A549 (cell line): ENCODE measurements at regions not wholly inside any gene's neighbourhood (a gene's known extent, or its start where the extent isn't known, plus 50 kb on each side); places are given as distances from the start of the nearest gene placed in this dataset.

Source experiments
- ATAC-seq, 2 experiments: fragments of 200-7000 bp in 1 of 2; fragments of >200 bp in 1 of 2; cut with Nextera tagmentation in 1 of 2; cut with Tn5 transposase in 1 of 2; 3 replicates each; pipeline versions ENCODE4 v1.8.0 to v1.9.1; 2018 to 2020; ENCODE audit warnings: mild to moderate bottlenecking in 1 of 2, moderate library complexity in 1 of 2
- CTCF ChIA-PET: fragments of 300-600 bp; sonication (Branson Sonifier 250); formaldehyde crosslinking; extraction: SDS; loops from one replicate; lab custom pipeline; 2021; ENCODE audit warnings: antibody characterized with exemption, inconsistent platforms; lab: Yijun Ruan, JAX
- POLR2A ChIA-PET: fragments of 350-600 bp; formaldehyde crosslinking; extraction: SDS; loops from one replicate; lab custom pipeline; 2021; ENCODE audit warnings: antibody characterized with exemption, inconsistent platforms; lab: Yijun Ruan, JAX
- DNase-seq, 2 experiments: peaks; one replicate each; pipeline versions ENCODE4 v3.0.0 to v3.0.0-alpha.2; 2011 to 2016; ENCODE audit warnings: low read depth in 1 of 2, low spot score in 1 of 2
- FAIRE-seq: peaks from 2 replicates; lab custom pipeline; 2011; peaks lifted over from hg19 to GRCh38; lab: Jason Lieb, UNC
- H3K27ac ChIP-seq, 2 experiments: fragments of >200 bp; sonication (Bioruptor Twin); formaldehyde crosslinking; 3 replicates each; pipeline ENCODE4 v1.5.1; 2016 to 2017
- H3K4me1 ChIP-seq: fragments of >200 bp; sonication (Bioruptor Twin); formaldehyde crosslinking; 3 replicates; pipeline ENCODE4 v1.6.1; 2016
- H3K4me2 ChIP-seq: fragments of >200 bp; sonication (Bioruptor Twin); formaldehyde crosslinking; 3 replicates; pipeline ENCODE4 v1.6.1; 2016
- H3K4me3 ChIP-seq: fragments of >200 bp; sonication (Bioruptor Twin); formaldehyde crosslinking; 3 replicates; pipeline ENCODE4 v1.5.1; 2016
- H3K9me3 ChIP-seq: fragments of >200 bp; sonication (Bioruptor Twin); formaldehyde crosslinking; 3 replicates; pipeline ENCODE4 v1.6.1; 2016
- CEBPB ChIP-seq, 2 experiments: fragments of >200 bp in 1 of 2; sonication (Bioruptor Twin) in 1 of 2; formaldehyde crosslinking in 1 of 2; IDR thresholded peaks; 2 replicates each; pipeline ENCODE4 v1.6.1; 2012 to 2016
- FOSL2 ChIP-seq, 2 experiments: fragments of 450-650 bp in 1 of 2; fragments of >200 bp in 1 of 2; sonication (Bioruptor Twin) in 1 of 2; formaldehyde crosslinking; IDR thresholded peaks; 2 replicates each; pipeline versions ENCODE4 v1.5.0 to v1.6.1; 2016 to 2020; ENCODE audit warnings: mild to moderate bottlenecking in 1 of 2, moderate library complexity in 1 of 2
- FOXS1 ChIP-seq: fragments of 250-450 bp; sonication (Bioruptor Pico); IDR thresholded peaks from 2 replicates; pipeline ENCODE4 v1.5.0; 2020; ENCODE audit warnings: mild to moderate bottlenecking, moderate library complexity
- GATA3 ChIP-seq: IDR thresholded peaks from 2 replicates; pipeline ENCODE4 v1.6.1; 2012; ENCODE audit warnings: borderline replicate concordance
- HDAC2 ChIP-seq: fragments of 200-600 bp; sonication (generic); IDR thresholded peaks from 2 replicates; pipeline ENCODE4 v1.6.1; 2016
- HEYL ChIP-seq: fragments of 250-450 bp; sonication (Bioruptor Pico); IDR thresholded peaks from 2 replicates; pipeline ENCODE4 v1.8.0; 2021; ENCODE audit warnings: mild to moderate bottlenecking, moderate library complexity
- HOXA7 ChIP-seq: fragments of 250-450 bp; sonication (Bioruptor Pico); IDR thresholded peaks from 2 replicates; pipeline ENCODE4 v1.5.0; 2020; ENCODE audit warnings: mild to moderate bottlenecking, moderate library complexity
- JUN ChIP-seq, 2 experiments: fragments of >200 bp; sonication (Bioruptor Twin); formaldehyde crosslinking; IDR thresholded peaks; 2 replicates in 1 of 2; 3 replicates in 1 of 2; pipeline ENCODE4 v1.6.1; 2016 to 2017
- JUNB ChIP-seq: fragments of >200 bp; sonication (Bioruptor Twin); formaldehyde crosslinking; IDR thresholded peaks from 2 replicates; pipeline ENCODE4 v1.6.1; 2016
- MAFK ChIP-seq: fragments of 450-650 bp; IDR thresholded peaks from 2 replicates; pipeline ENCODE4 v1.6.1; 2014; ENCODE audit not compliant: partially characterized antibody
- NFE2L2 ChIP-seq: fragments of 150-350 bp; conservative IDR thresholded peaks from 2 replicates; pipeline ENCODE4 v1.6.1; 2014; ENCODE audit warnings: low read length
- NR3C1 ChIP-seq: fragments of >200 bp; sonication (Bioruptor Twin); formaldehyde crosslinking; IDR thresholded peaks from 3 replicates; pipeline ENCODE4 v1.6.1; 2017
- PHF8 ChIP-seq: fragments of 200-600 bp; sonication (generic); IDR thresholded peaks from 2 replicates; pipeline ENCODE4 v1.6.1; 2016; ENCODE audit warnings: low read depth, mild to moderate bottlenecking, antibody characterized with exemption, moderate library complexity, borderline replicate concordance
- SMC3 ChIP-seq: fragments of >200 bp; sonication (Bioruptor Twin); formaldehyde crosslinking; IDR thresholded peaks from 3 replicates; pipeline ENCODE4 v1.6.1; 2018; ENCODE audit warnings: inconsistent platforms
- TP53 ChIP-seq: fragments of 250-450 bp; sonication (Bioruptor Pico); IDR thresholded peaks from 2 replicates; pipeline ENCODE4 v1.5.0; 2021; ENCODE audit warnings: mild to moderate bottlenecking, moderate library complexity
- ZSCAN20 ChIP-seq: fragments of 250-450 bp; sonication (Bioruptor Pico); IDR thresholded peaks from 2 replicates; pipeline ENCODE4 v1.8.0; 2022; ENCODE audit warnings: mild to moderate bottlenecking, moderate library complexity
- WGBS: methylation state at CpG from one replicate; pipeline ENCODE4 v1.1.6; 2017; ENCODE audit errors: missing lambda C conversion rate; 5-methylcytosine and 5-hydroxymethylcytosine counted together
- TF ChIP-seq, protein P1 (sequence below): fragments of >200 bp; sonication (Bioruptor Twin); formaldehyde crosslinking; IDR thresholded peaks from 3 replicates; pipeline ENCODE4 v1.6.1; 2016
- TF ChIP-seq, protein P2 (sequence below): fragments of 150-350 bp; IDR thresholded peaks from 2 replicates; pipeline ENCODE4 v1.6.1; 2014; ENCODE audit warnings: low read depth, mild to moderate bottlenecking, low read length
- TF ChIP-seq, protein P3 (sequence below): IDR thresholded peaks from 2 replicates; pipeline ENCODE4 v1.6.1; 2012; ENCODE audit warnings: low read depth, borderline replicate concordance

DNA sequence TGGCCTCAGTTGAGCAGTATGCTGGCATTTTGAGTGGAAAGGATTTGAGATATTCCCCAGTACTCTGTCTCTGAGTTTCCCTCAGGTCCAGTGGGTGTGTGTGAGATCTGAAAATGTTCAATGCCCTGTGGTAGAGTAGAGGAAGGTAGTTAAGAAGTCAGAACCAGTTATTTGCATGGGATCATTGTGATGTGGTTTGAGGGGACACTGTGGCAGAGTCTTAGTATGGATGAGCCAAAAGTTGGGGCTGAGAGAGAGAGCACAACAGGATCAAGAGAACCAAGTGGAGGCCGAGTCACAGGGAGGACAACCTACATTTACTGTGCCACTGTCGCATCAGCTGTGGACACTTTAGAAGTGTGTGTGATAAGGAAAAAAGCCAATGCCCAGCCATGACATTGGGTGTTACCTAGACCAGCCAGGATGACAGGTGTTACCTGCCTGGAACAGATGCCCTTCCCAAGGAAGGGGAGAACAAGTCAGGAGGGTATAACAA, 128.9 kb upstream of the IL12B start (continued):
- TF ChIP-seq, protein P1, sequence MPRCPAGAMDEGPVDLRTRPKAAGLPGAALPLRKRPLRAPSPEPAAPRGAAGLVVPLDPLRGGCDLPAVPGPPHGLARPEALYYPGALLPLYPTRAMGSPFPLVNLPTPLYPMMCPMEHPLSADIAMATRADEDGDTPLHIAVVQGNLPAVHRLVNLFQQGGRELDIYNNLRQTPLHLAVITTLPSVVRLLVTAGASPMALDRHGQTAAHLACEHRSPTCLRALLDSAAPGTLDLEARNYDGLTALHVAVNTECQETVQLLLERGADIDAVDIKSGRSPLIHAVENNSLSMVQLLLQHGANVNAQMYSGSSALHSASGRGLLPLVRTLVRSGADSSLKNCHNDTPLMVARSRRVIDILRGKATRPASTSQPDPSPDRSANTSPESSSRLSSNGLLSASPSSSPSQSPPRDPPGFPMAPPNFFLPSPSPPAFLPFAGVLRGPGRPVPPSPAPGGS = no peak

DNA sequence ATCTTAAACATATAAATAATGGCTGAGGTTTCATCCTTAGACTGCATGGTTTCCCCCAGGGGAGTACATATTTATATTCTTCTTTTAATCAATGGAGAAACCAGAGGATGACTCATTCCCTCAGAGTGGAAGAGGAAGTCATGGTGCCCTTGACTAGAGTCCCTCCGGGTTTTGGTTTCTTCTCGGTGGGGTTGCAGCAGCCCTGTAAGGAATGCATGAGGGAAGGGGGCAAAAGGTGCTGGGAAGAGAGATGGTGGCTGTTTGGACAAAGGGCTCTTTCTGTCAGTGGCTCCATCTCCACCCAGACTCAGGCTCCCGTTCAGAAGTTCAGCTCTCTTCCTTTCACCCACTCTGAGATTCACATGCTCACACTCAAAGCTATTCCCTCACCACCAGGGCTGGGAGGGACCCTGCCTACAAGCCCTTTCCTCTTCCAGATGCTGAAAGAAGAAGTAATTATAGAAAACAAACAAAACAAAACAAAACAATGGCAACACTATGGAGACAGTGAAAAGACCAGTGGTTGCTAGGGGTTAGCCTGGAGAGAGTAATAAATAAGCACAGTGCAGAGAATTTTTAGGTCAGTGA, 129.8 kb upstream of the IL12B start:
- peak in 1 of 2 experiments; percentile 47; a peak in 3 of 6 replicates for ATAC-seq
- Histone ChIP-seq H3K4me1 (peaks cover 57% of the 10 kb centered on the region), H3K4me2 (peak overlapping the region; percentile 12; the same call in 1 of the 3 replicates), H3K9me3 (no peaks in the 10 kb centered on the region), H3K27ac (peak overlapping the region in 1 of 2 experiments; percentile 23; a peak in 1 of 6 replicates), H3K4me3 (no peak overlapping the region)
- ChIA-PET CTCF (no interaction called here), POLR2A (no interaction called here)
- DNase-seq = no peak
- 32% methylated on average over 3 of the region's 3 CpGs for WGBS
- FAIRE-seq = no peak
- TF ChIP-seq HOXA7 (CRISPR knock-in tag) (no peak), SMC3 (no peak), FOSL2 (IDR thresholded peaks at IDR 0.05) (no peak), FOSL2 (CRISPR knock-in tag; IDR thresholded peaks at IDR 0.05) (peak; percentile 63), TP53 (CRISPR knock-in tag) (no peak), HEYL (CRISPR knock-in tag) (no peak), HDAC2 (no peak), FOXS1 (CRISPR knock-in tag) (no peak)
- TF ChIP-seq, protein P2, sequence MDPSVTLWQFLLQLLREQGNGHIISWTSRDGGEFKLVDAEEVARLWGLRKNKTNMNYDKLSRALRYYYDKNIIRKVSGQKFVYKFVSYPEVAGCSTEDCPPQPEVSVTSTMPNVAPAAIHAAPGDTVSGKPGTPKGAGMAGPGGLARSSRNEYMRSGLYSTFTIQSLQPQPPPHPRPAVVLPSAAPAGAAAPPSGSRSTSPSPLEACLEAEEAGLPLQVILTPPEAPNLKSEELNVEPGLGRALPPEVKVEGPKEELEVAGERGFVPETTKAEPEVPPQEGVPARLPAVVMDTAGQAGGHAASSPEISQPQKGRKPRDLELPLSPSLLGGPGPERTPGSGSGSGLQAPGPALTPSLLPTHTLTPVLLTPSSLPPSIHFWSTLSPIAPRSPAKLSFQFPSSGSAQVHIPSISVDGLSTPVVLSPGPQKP = no peak
- TF ChIP-seq, protein P3, sequence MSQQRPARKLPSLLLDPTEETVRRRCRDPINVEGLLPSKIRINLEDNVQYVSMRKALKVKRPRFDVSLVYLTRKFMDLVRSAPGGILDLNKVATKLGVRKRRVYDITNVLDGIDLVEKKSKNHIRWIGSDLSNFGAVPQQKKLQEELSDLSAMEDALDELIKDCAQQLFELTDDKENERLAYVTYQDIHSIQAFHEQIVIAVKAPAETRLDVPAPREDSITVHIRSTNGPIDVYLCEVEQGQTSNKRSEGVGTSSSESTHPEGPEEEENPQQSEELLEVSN = no peak

DNA sequence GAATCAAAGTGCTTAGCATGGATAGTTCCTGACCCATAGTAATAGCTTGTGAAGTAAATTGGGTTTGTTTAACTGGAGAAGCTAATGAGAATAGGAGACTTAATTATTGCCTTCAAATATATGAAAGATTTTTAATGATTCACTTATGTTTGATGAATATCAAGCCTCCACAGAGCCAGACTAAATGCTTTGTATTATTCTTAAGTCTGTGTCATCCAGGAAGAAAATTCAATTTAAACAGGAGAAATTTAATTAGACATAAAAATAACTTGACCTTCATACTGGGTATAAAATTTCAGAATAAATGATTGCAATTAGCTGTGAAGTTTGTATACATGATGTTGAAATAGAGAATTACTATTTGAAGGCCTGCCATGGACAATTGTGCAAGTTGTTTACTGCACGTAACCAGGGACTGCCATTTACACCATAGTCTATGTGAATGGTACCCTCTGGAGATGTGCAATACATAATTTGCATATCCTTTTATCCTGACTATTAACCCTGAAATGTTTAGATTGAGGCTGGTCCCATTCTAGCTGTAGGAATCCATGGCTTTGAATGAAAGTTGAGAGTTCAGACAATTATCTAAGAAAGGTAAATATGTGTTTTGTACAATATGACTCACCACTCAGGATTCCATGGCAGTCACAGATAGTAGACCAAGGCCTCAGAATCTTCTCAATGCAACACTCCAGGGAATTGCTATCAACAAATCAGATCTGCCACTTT, 133.5 kb upstream of the IL12B start:
- CTCF ChIA-PET = interaction anchor here (1.5 to 2.4 kb wide), 4 partner anchors 12 to 523 kb away, joined by 4 to 9 read pairs (median 6); no protein-coding TSS in a partner anchor
- Histone ChIP-seq H3K4me1 (peaks cover 43% of the 10 kb centered on the region), H3K4me2 (peak overlapping the region; percentile 68), H3K9me3 (no peaks in the 10 kb centered on the region), H3K4me3 (no peak overlapping the region), H3K27ac (peak overlapping the region in 1 of 2 experiments; percentile 59; a peak in 3 of 6 replicates)
- ATAC-seq (peak; percentile 74 to 88; a peak in 5 of 6 replicates), FAIRE-seq (no peak), DNase-seq (peak; percentile 47 to 69)
- WGBS = 39% methylated on average over 1 of the region's 1 CpG
- TF ChIP-seq JUNB = peak; percentile 83
- no peak for TF ChIP-seq NFE2L2
- TF ChIP-seq ZSCAN20 (CRISPR knock-in tag) = no peak
- peak; percentile 46 to 59; a peak in 1 of 4 replicates for TF ChIP-seq CEBPB (IDR thresholded peaks at IDR 0.05)
- peak; percentile 88 for TF ChIP-seq GATA3
- peak; percentile 74 for TF ChIP-seq FOSL2 (IDR thresholded peaks at IDR 0.05)
- peak; percentile 93 for TF ChIP-seq FOSL2 (CRISPR knock-in tag; IDR thresholded peaks at IDR 0.05)
- peak in 1 of 2 experiments; percentile 35; a peak in 1 of 5 replicates for TF ChIP-seq JUN (IDR thresholded peaks at IDR 0.05)
- POLR2A ChIA-PET = no interaction called here

DNA sequence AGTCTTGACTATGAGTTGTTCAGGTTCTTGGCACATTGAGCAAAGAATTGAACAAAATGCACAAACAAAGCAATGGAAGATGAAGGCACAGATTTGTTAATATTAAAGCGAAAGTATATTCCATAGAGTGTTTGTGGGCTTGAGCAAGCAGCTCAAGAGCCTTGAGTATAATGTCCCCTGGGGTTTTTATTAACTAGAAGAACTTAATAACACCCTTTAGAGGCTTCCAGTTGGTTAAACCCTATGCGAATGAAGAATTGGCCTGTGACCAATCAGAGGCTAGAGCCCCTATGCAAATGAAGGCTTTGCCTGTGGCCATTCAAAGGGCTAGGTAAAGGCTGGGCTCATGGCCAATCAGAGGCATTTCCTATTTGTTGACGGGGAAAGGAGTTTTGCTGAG, 135.3 kb upstream of the IL12B start:
- no peak for ATAC-seq
- no peak overlapping the region for H3K4me3 ChIP-seq
- ChIA-PET POLR2A (no interaction called here), CTCF (interaction anchor here (1.5 to 2.4 kb wide), 4 partner anchors 10 to 521 kb away, joined by 4 to 9 read pairs (median 6); no protein-coding TSS in a partner anchor)
- peak overlapping the region in 1 of 2 experiments; percentile 29; a peak in 1 of 6 replicates for H3K27ac ChIP-seq
- DNase-seq = no peak
- 84% methylated on average over 3 of the region's 3 CpGs for WGBS
- no peak for FAIRE-seq
- peaks cover 35% of the 10 kb centered on the region for H3K4me1 ChIP-seq
- no peaks in the 10 kb centered on the region for H3K9me3 ChIP-seq
- H3K4me2 ChIP-seq = no peak overlapping the region
- TF ChIP-seq SMC3 (no peak), MAFK (no peak), NR3C1 (no peak), JUN (IDR thresholded peaks at IDR 0.05) (no peak), TP53 (CRISPR knock-in tag) (no peak), PHF8 (no peak)
- TF ChIP-seq, protein P3 = no peak
